ENCODE measurements at regions not wholly inside any gene's neighbourhood (a gene's known extent, or its start where the extent isn't known, plus 50 kb on each side); places are given as distances from the start of the nearest gene placed in this dataset.

DNA sequence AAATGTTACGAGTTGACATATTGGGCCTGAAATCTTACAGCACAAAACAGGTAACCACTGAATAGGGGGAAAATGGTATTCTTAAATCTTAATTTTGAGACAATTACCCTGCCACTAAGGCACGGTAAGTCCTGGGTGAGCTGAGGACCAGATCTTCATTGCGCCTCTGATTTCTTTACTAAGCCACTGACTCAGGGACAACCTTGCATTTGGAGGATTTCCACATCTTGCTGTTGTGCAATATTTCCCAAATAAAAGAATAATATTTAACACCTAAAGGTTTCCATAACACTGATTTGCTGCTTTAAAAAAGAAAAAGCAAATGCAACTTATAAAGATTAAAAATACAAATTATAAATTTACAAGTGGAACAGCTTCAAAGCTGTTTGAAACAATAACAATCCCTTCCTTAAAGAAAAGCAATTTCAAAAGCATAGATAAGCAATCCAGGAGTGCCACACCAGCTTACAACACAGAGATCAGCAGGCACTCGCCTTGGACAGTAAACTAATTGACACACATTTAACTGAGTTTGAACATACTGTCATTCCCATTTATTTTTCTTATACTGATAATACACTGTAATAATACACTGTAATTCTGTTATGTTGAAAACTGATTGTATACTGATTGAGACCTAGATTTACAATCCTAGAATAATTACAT lies 79.6 kb upstream of the DOCK9 start:
- H3K4me1 ChIP-seq (ENCODE audit: insufficient read depth), result peaks cover 19% of the 10 kb centered on the region
- 72% methylated on average over 4 of the region's 4 CpGs for WGBS (ENCODE audit: low lambda C conversion rate, missing lambda C conversion rate)

DNA sequence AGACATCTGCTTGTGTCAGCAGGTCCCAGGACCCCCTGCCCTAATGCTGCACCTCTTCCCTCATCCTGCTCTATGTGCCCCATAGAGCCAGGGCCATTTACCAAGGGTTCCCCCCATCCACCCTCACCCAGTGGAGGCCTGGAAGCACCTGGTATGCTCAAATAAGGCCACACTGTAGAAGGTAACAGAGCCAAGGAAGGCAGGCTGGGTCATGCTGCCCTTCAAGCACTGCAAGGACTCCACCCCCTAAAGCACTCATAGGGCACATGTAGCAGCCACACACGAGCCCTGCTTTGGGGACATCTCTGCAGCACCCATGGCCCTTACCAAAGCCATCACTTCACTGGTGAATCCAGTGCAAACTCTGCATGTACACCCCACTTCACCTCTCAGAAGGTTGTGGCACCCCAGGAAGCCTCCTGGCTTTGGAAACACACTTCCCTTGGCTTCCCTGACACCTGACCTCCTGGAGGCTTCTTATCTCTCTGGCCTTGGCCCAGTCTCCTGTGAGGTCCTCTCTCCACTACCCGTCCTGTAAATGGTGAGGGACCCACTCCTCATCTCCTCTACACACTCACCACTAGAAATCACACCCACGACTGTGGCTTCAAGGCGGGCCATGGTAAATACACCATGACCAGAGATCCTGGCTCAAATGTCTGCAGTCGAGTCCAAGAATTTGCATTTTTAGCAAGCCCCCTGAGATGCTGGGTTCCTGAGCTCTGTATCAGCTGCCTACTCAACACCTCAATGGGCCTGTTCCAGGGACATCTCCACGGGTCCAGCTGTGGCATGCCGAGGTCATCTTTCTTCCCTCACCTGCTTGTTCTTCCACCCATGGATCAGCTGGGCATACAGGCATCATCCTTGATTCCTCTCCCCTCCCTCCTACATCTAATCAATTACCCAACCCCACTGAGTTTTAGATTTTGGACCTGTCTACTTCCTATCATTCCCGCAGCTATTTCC lies 80.9 kb upstream of the DOCK9 start:
- Histone ChIP-seq H3K4me1 (ENCODE audit: insufficient read depth) (peaks cover 19% of the 10 kb centered on the region), H3K79me2 (peaks cover 3% of the 10 kb centered on the region), H3K9me2 (replicated peaks; ENCODE audit: insufficient read depth) (no peaks in the 10 kb centered on the region), H3K4me2 (no peak overlapping the region), H3K27ac (no peak overlapping the region), H2AFZ (no peak overlapping the region), H3K4me3 (no peak overlapping the region), H3K9me3 (ENCODE audit: low read depth) (no peaks in the 10 kb centered on the region), H3K27me3 (no peaks in the 10 kb centered on the region), H3K36me3 (replicated peaks; ENCODE audit: insufficient read depth, low read depth) (no peaks in the 10 kb centered on the region), H4K20me1 (ENCODE audit: insufficient read depth, poor library complexity, severe bottlenecking) (no peaks in the 10 kb centered on the region)
- 93% methylated on average over 8 of the region's 8 CpGs for WGBS (ENCODE audit: low lambda C conversion rate, missing lambda C conversion rate)
- DNase-seq (ENCODE audit: low spot score), result no peak
- no peak for TF ChIP-seq EZH2phosphoT487 (IDR thresholded peaks at IDR 0.05; ENCODE audit: low read depth, severe bottlenecking, unreplicated experiment)
- TF ChIP-seq EZH2 (IDR thresholded peaks at IDR 0.05; ENCODE audit: borderline replicate concordance), result no peak
- TF ChIP-seq, protein P1, sequence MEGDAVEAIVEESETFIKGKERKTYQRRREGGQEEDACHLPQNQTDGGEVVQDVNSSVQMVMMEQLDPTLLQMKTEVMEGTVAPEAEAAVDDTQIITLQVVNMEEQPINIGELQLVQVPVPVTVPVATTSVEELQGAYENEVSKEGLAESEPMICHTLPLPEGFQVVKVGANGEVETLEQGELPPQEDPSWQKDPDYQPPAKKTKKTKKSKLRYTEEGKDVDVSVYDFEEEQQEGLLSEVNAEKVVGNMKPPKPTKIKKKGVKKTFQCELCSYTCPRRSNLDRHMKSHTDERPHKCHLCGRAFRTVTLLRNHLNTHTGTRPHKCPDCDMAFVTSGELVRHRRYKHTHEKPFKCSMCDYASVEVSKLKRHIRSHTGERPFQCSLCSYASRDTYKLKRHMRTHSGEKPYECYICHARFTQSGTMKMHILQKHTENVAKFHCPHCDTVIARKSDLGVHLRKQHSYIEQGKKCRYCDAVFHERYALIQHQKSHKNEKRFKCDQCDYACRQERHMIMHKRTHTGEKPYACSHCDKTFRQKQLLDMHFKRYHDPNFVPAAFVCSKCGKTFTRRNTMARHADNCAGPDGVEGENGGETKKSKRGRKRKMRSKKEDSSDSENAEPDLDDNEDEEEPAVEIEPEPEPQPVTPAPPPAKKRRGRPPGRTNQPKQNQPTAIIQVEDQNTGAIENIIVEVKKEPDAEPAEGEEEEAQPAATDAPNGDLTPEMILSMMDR (IDR thresholded peaks at IDR 0.05; ENCODE audit: poor library complexity), result no peak

More for the DNA sequence above, 79.6 kb upstream of the DOCK9 start:
- H3K79me2 ChIP-seq, result peaks cover 8% of the 10 kb centered on the region
- no peak overlapping the region for H3K4me2 ChIP-seq
- H3K4me3 ChIP-seq, result no peak overlapping the region
- H2AFZ ChIP-seq, result no peak overlapping the region
- H3K36me3 ChIP-seq (replicated peaks; ENCODE audit: insufficient read depth, low read depth), result no peaks in the 10 kb centered on the region
- no peaks in the 10 kb centered on the region for H4K20me1 ChIP-seq (ENCODE audit: insufficient read depth, poor library complexity, severe bottlenecking)
- H3K27ac ChIP-seq, result no peak overlapping the region
- H3K9me3 ChIP-seq (ENCODE audit: low read depth), result no peaks in the 10 kb centered on the region
- TF ChIP-seq, protein P1 (IDR thresholded peaks at IDR 0.05; ENCODE audit: poor library complexity), result no peak
- TF ChIP-seq EZH2phosphoT487 (IDR thresholded peaks at IDR 0.05; ENCODE audit: low read depth, severe bottlenecking, unreplicated experiment) (no peak), EZH2 (IDR thresholded peaks at IDR 0.05; ENCODE audit: borderline replicate concordance) (no peak)
- no peaks in the 10 kb centered on the region for H3K9me2 ChIP-seq (replicated peaks; ENCODE audit: insufficient read depth)
- no peak for DNase-seq (ENCODE audit: low spot score)
- no peaks in the 10 kb centered on the region for H3K27me3 ChIP-seq

DNA sequence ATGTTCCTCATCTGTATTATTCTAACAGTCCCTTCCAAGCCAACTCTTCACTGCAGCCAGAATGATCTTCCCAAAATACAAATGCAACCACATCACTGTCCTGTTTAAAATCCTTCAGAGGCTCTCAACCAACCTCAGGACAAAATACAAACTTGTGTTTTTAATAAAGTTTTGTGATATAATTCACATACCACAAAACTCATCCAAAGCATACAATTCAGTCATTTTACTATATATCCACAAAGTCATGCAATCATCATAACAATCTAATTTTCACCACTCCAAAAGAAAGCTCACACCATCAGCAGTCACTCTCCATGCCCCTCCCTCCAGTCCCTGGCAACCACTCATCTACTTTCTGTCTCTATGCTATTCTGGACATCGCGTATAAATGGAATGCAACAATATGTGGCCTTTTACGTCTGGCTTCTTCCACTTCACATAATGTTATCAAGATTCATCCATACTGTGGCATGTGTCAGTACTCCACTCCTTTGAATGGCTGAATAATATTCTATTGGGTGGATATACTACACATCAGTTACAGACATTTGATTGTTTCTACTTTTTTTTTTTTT lies 81.7 kb upstream of the DOCK9 start:
- no peak for DNase-seq (ENCODE audit: low spot score)
- H3K9me3 ChIP-seq (ENCODE audit: low read depth), result no peaks in the 10 kb centered on the region
- H3K4me2 ChIP-seq, result no peak overlapping the region
- peaks cover 23% of the 10 kb centered on the region for H3K4me1 ChIP-seq (ENCODE audit: insufficient read depth)
- 89% methylated on average over 3 of the region's 3 CpGs for WGBS (ENCODE audit: low lambda C conversion rate, missing lambda C conversion rate)
- no peaks in the 10 kb centered on the region for H3K27me3 ChIP-seq
- no peak overlapping the region for H3K4me3 ChIP-seq
- H3K36me3 ChIP-seq (replicated peaks; ENCODE audit: insufficient read depth, low read depth), result no peaks in the 10 kb centered on the region
- H4K20me1 ChIP-seq (ENCODE audit: insufficient read depth, poor library complexity, severe bottlenecking), result no peaks in the 10 kb centered on the region
- H3K27ac ChIP-seq, result no peak overlapping the region
- peaks cover 3% of the 10 kb centered on the region for H3K79me2 ChIP-seq
- TF ChIP-seq, protein P1 (IDR thresholded peaks at IDR 0.05; ENCODE audit: poor library complexity), result no peak
- no peak for TF ChIP-seq EZH2phosphoT487 (IDR thresholded peaks at IDR 0.05; ENCODE audit: low read depth, severe bottlenecking, unreplicated experiment)
- no peak for TF ChIP-seq EZH2 (IDR thresholded peaks at IDR 0.05; ENCODE audit: borderline replicate concordance)
- no peak overlapping the region for H2AFZ ChIP-seq
- H3K9me2 ChIP-seq (replicated peaks; ENCODE audit: insufficient read depth), result no peaks in the 10 kb centered on the region

Measured in hepatocyte (in vitro differentiated cells).